Stimulated activated CD4-positive, alpha-beta T cell treated with anti-CD3 and anti-CD28 coated beads, Interleukin-15, amount 100 ng/mL, for 48 hours (primary cell): ENCODE measurements at regions not wholly inside any gene's neighbourhood (a gene's known extent, or its start where the extent isn't known, plus 50 kb on each side); places are given as distances from the start of the nearest gene placed in this dataset.

Experiments used
- DNase-seq, 2 donors: peaks; one replicate each; pipeline ENCODE4 v3.0.0-alpha.2; 2020; ENCODE audit warnings: low read depth in 2 of 2

DNA sequence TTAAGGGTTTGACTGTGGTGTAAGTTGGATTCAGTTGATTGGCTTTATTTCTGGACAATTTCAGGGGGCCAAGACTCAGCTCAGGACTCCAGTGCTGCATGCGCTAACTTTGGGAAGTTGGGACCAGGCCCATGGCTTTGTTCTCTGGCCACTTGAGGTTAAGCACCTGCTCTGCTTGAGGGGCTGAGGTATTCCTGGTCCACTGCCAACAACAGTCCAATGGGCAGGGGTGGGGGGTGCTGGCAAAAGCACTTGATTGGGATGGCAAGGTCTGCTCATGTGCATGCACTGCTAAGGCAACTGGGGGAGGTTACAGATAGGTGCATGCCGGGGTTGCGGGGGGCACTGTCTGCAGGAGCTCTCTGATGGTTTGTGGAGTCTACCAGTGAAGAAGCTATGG, 52.6 kb upstream of the ASB17 start:
- DNase-seq = no peak

DNA sequence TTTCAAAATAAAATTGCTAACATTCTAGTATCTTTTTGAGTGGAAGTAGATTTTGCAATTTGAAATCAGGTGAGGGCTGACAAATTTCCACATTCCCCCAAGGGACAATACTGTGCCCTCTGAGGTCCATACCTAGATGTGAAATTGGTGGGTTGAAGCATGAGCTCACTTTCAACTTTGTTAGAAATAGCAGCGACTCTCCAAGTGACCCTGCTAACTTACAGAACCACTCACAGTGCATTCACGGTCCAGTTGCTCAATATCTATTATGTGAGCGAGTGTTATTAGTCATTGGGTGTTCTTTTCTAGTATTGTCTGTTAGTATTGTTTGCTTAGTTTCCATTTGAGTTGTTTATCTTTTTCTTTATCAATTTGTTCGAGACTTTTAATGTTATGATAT, 53.6 kb upstream of the ASB17 start:
- DNase-seq = no peak

DNA sequence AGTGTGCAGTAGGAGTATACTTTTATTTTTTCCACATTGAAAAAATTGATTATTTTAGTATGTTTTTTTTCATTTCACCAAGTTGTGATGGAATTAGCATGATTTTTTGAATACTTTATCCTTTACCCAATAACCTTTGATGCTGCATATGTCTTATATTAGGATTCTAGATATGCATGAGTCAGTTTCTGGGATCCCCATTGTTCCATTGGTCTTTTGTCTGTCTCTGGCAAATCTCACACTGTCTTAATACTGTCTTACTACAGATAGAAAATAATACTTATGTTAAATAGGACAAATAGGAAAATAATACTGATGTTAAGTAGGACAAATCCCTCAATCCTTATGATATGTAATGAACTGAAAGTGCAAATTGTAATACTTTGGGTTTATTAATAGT, 54.3 kb upstream of the ASB17 start:
- DNase-seq = no peak

DNA sequence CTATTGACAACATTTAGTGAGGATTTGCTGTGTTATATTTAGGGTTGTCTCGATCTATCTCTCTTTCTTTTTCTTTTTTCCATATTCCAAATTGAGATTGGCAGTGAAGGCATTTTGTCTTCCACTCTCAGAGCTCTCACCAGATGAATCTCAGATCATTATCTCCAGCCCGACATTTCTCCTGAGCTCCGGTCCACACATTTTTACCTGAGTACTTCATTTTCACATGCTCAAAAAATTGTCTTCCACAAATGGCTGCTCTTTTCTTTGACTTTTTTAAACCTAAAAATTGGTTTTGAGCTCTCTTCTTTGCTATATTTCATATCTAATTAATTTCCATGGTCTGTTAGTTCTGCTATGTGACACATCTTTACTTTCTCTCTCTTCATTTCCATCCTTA, 56.9 kb upstream of the ASB17 start:
- no peak for DNase-seq

DNA sequence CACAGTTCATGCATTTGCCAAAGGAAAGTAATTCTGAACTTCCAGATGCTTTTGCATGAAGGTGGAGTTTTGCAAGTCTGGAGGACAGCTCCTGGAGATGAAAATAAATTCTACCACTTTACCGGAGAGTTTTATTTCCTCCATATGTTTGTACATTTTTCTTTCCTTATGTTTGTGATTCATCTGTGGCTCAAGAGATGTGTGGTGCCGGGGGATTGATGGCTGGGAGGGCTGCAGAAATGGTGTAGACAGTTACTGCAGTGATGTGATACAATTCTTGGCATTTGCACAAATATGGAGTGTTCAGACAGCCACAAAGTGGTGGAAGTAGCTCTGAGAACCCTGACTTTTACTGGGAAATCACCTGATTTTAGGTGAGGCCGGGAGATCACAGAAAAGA, 58.5 kb upstream of the ASB17 start:
- no peak for DNase-seq

DNA sequence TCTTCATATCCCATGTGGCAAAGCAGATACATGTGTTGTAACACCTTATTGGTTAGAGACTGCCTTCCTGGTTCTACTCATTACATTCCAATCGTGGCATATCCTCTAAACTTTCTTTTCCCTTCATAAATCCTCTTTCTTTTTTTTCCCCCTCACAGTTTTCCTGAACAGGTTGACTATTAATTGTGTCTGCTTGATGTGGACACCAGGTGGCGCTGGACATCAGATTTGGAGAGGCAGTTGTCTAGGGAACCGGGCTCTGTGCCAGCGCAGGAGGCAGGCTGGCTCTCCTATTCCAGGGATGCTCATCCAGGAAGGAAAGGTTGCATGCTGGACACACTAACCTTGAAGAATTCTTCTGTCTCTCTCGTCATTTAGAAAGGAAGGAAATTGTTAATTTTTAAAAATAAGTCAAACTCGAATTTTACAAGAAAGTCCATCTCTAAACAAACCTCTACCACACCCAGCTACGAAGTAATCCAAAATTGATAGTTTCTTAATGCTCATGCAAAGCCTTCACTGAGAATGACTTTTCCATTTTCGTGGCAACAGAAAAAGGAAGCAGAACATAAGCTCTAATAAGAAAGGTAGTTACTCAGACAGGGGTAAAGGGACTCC, 59.4 kb upstream of the ASB17 start:
- DNase-seq = peak; percentile 26 to 60

DNA sequence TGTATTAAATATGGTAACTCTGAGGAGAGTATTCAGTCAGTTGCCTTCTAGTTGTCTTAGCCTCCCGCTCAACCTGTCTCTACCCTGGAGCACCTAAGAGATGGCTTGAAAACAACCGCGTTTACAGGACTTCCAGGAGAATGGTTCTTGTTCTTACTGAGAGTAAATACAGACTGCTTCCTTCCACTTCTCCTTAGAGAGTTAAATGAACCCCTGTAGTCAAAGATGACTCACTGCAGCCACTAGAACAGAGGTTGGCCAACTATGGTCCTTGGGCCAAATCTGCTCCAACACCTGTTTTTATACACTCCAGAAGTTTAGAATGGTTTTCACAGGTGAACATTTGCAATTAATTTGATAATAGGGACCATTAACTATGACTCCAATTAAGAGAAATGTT, 60.1 kb upstream of the ASB17 start:
- no peak for DNase-seq

DNA sequence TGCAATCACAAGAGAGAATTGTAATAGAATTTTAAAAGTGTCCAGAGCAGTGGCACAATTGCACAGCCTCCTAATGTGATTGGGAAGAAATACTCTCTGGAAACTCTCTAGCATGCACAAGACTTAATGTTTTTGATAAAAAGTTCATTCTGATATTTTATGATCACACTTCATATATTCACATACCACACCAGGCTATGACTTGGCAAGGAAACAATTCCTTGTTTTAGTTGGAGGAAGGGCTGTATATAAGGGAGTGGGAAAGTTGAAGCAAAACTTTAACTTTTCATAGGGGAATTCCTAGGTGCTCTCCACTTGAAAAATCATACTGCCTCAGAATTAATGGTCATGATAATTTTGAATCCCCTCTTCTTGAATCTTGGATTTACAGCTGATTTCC, 61.5 kb upstream of the ASB17 start:
- no peak for DNase-seq

DNA sequence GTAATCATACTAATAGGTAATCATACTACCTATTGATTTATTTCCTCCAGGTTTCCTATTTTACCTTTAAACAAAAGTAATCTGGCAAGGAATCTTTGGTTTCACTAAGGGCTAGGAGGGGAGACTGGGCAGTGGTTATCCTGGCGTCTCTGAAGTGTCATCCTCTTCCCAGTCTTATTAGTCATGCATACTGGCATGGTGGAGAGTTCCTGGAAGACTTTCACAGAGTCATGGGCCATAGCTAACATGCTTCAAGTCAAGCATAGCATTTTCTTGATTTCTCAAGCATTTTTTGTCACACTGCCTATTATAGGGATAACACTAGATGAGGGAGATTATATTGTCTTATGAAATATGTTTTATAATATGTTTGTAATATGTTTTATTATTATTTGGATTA, 64.0 kb upstream of the ASB17 start:
- DNase-seq = no peak

DNA sequence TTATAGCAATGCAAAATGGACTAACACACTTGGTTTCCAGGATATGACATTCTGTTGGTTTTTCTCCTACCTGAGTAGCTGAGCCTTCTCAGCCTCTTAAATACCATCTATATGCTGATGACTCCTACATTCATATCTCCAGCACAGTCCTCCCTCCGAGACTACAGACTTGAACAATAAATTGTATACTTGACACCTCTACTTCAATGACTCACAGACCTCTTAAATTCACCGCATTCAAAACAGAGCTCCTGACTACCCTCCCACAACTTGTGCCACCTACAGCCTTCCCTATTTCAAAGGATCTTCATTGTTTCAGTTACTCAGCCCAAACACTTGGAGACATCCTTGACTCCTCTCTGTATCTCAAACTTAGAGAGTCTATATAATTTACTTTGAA, 66.8 kb upstream of the ASB17 start:
- DNase-seq = no peak

DNA sequence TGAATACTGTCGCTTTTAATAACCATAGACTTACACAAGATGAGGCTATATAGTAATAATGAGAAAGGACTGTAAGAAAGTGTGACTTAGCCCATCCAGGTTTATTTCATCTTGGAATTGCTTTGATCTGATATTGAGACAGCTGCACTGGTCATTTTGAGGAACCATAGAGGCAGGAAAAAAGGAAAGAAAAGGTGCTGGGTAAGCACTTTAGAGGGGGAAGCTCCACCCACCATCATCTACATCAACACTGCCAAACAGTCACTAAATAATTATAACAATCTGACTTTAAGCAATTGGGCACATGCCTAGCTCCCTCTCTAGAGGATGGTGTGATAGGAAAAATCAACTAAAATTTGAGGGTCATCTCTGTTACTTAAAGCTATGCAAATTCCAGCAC, 70.6 kb upstream of the ST6GALNAC3 start:
- no peak for DNase-seq

DNA sequence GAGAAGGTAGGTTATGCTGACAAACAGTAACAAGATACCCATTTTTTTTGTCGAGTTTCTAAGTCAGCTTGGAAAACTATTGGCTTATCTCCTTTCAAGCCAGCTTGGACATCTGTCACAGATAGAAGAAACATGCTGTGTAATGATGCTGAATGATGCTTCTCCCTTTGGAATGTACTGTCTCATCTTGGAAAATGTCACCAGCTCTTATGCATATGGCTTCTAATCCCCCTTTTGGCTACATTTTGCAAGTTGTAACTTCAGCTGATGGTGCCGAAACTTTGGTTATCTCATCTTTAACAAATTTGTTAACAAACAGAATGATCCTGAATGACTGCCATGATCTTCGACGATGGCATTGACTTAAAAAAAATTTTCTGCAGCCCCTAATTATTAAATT, 68.8 kb upstream of the ST6GALNAC3 start:
- DNase-seq = no peak

DNA sequence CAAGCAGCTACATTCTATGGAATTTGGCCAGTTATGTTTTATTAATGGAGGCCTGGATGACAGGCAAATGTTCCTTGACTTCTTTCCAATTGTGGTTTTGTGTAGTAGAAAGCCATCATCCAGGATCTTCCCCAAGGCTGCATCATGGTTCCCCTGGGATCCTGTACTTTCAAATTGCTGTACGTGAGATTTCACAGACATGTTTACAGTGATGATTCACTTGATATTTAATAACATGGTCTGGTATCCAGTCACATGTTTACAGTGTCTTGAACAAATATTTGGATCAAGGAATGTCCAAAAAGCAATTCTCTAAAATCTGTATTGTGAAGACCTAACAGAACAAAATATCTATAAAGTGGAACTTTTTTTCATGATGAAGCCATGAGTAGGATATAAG, 68.3 kb upstream of the ST6GALNAC3 start:
- no peak for DNase-seq

DNA sequence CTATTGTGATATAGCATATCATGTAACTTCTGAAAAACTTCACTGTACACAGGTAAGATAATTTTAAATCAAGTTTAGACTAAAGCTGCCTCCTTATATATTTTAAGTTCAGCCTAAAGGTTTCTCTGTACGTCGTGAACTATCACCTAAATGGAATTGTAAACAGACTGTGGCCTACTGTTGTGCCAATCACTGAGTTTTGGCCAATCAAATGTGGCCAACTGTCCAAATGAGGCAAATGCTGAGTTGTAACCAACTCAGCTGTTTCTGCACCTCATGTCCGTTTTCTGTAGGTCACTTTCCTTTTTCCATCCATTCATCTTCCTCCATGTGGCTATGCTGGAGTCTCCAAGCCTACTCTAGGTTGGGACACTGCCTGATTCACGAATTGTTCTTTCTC, 63.7 kb upstream of the ST6GALNAC3 start:
- no peak for DNase-seq

DNA sequence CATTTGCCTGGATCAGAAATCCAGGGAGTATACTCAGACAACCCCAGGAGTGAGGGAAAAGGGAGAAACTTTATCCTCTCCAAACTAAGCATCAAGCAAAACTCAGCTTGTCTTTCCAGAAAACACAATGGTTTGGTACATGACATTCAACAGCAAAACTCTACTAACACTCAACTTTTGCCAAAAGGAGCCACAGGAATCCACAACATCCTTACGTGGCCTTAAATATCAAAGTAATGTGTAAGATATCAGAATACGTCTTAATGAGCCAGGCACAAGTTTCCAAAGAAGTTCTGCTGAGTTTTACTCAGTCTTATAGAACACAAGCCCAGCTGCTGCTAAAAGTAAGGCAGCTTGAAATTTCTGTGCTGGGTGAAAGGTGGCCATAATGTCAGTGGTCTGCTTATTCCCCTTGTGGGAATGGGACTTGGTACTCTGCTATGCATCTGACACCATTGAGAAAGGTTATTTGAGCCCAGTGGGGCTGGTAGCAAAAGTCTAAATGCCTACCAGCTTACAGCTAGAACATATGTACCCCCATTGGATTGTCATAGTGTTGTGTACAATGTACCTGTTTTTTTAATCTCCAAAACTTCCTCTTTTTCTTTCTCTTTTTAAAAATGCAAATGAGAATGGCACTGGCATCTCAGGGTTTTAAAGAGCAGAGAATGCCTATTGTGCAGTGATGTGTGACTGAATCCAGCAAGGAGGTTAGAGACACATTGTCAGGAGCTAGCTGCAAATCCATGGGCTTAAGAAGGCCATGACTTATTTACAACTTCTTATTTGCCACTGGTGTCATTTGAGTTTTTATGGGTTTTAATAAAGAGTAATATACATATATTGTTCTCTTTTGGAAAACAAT, 62.0 kb upstream of the ST6GALNAC3 start:
- DNase-seq = no peak

DNA sequence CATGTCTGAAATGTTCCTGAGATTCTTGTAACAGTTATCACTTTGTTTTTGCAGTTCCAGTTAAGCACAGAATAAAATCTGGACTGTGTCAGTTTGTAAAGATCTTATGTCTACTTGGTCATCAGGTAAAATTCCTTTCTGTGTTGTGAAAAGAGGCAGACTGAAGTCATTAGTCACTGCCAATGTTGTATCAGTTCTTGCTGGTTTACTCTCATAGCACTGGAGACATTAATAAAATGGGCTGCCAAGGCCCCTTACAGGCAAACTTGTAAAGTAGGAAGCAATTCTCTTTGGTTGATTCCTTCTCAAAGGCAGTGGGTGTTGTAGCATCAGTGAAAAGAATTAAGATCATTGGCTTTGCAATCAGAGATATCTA, 61.4 kb upstream of the ST6GALNAC3 start:
- DNase-seq = no peak

DNA sequence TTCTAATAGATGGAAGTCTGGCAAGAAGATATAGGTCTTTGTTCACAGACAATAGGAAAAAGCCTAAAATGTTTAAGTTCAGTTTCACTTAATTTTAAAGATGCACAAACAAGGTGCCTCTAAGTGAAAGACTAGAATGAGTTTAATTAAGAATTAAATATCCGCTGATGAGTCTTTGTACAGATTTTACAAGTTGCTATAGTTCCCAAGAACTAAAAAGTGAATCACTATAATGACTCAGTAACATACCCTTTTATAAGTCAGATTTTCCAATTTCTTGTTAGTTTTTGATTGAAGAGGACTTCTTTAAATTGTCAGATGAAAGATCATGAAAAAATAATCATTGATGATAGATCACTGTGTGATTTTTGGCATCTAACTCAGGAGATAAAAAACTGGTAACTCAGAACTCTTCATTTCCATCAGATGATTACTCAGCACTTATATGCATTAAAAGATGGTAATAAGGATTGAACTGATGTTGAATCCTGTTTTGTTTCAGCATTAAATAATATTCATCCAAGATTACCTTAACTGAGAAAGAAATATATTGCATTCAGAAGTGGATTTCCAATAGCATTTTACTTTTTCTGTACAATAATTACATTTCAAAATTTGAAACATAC, 59.0 kb upstream of the ST6GALNAC3 start:
- no peak for DNase-seq

DNA sequence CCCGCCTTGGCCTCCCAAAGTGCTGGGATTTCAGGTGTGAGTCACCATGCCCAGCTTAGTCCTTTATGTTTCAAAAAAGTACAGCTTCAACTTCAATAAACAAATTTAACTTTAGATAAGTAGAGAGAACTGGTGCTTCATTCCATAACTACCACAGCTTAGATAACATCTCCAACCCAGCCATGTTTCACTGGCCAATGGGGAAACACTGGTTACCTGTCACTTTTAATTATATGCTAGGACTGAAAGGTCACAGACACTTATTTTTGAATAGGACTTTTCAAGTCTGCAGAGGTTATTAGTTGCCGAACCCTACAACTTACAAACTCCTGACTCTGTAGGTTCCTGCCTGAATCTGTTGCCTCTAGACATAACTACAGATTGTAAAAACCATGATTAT, 56.5 kb upstream of the ST6GALNAC3 start:
- DNase-seq = no peak

DNA sequence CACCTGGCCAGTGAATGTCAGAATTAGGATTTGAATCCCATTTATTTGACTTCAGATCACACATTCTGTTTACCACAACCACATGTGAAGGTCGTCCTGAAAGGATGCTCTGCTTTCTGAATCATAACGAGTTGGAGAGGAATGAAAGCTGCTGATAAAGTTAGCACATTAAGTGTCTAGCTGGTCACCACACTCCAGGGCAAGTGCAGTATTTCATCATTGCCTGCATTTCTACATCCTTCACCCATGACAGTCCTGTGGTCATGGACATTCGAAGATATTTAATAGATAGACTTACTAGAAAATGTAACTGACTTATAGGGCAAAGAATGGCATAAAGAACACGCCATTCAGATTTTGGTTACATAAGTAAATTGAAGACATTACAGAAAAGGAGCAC, 52.7 kb upstream of the ST6GALNAC3 start:
- DNase-seq = no peak

DNA sequence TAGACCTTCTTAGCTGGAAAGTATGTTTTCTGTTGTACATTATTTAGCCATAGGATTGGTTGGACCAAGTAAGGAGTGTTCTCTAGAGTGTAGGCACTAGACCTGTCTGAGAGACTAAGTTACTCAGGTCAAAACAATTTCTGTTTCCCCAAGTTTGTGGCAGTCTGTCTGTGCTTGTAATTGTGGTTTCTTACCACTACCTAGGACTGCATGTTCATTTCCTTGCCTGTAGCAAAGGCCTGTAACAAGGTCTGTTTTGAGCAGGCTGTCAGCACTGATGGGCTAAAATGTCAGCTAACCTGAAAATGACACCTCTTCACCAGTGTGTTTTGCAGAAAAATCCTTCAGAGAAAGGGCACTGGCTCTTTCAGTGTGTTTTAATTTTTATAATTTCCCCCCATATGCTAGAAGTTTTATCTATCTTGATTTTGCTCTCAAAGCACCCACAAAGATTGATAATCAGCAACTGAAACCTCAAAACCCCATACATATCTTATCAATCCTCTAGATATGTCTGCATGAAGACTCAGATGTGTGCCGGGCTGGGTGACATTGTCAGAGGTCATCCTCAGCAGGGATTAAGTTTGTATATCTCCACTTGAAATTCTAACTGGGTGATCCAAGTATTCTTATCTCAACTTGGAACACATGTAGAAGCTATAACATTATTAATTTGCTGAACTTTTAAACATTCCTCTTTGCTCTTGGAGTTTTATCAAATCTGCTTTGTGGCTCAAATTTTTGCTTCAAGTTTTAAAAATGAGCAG, 50.7 kb upstream of the ST6GALNAC3 start:
- DNase-seq = no peak
